Neural progenitor cell (in vitro differentiated cells): ENCODE measurements at regions not wholly inside any gene's neighbourhood (a gene's known extent, or its start where the extent isn't known, plus 50 kb on each side); places are given as distances from the start of the nearest gene placed in this dataset.

Experiments
- CTCF ChIP-seq: fragments of 200-600 bp; sonication (generic); IDR thresholded peaks from 2 replicates; pipeline ENCODE4 v1.5.1; 2017; ENCODE audit warnings: antibody characterized with exemption, mild to moderate bottlenecking
- EZH2 ChIP-seq: fragments of 200-600 bp; sonication (generic); IDR thresholded peaks from 2 replicates; pipeline ENCODE4 v1.6.1; 2017; ENCODE audit warnings: antibody characterized with exemption, mild to moderate bottlenecking, moderate library complexity

- TF ChIP-seq EZH2 (no peak), CTCF (no peak)
Measured at GRCh38 chr2:225891771-225892170, 492.3 kb downstream of the NYAP2 start.
